ENCODE measurements at regions not wholly inside any gene's neighbourhood (a gene's known extent, or its start where the extent isn't known, plus 50 kb on each side); places are given as distances from the start of the nearest gene placed in this dataset.

DNA sequence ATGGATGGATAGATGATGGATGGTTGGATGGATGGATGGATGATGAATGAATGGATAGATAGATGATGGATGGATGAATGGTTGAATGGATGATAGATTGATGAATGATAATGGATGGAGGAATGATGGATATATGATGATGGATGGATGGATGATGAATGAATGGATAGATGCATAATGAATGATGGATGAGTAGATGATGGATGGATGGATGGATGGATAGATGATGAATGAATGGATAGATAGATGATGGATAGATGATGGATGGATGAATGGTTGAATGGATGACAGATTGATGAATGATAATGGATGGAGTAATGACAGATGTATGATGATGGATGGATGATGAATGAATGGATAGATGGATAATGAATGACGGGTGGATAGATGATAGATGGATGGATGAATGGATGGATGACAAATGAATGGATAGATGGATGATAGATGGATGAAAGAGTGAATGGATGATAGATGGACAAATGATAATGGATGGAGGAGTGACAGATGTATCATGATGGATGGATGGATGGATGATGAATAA, 1466.5 kb downstream of the BRD1 start:
- no peak for TF ChIP-seq POLR2A (IDR thresholded peaks at IDR 0.05)
- TF ChIP-seq CTCF (IDR thresholded peaks at IDR 0.05), result no peak

Data from adrenal gland (tissue), 5 donors.